ENCODE measurements at regions not wholly inside any gene's neighbourhood (a gene's known extent, or its start where the extent isn't known, plus 50 kb on each side); places are given as distances from the start of the nearest gene placed in this dataset.
"Not testable (repeated sequence)": the region's sequence is repeated elsewhere in the genome, so short reads cannot be mapped to it uniquely, and the experiment has no call there.

DNA sequence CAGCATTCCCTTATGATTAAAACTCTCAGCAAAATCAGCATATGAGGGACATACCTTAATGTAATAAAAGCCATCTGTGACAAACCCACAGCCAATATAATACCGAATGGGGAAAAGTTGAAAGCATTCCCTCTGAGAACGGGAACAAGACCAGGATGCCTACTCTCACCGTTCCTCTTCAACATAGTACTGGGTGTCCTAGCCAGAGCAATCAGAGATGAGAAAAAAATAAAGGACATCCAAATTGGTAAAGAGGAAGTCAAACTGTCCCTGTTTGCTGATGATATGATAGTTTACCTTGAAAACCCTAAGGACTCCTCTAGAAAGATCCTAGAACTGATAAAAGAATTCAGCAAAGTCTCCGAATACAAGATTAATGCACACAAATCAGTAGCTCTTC is 141.6 kb upstream of the MAN1A1 start:
- TF ChIP-seq, protein P1, sequence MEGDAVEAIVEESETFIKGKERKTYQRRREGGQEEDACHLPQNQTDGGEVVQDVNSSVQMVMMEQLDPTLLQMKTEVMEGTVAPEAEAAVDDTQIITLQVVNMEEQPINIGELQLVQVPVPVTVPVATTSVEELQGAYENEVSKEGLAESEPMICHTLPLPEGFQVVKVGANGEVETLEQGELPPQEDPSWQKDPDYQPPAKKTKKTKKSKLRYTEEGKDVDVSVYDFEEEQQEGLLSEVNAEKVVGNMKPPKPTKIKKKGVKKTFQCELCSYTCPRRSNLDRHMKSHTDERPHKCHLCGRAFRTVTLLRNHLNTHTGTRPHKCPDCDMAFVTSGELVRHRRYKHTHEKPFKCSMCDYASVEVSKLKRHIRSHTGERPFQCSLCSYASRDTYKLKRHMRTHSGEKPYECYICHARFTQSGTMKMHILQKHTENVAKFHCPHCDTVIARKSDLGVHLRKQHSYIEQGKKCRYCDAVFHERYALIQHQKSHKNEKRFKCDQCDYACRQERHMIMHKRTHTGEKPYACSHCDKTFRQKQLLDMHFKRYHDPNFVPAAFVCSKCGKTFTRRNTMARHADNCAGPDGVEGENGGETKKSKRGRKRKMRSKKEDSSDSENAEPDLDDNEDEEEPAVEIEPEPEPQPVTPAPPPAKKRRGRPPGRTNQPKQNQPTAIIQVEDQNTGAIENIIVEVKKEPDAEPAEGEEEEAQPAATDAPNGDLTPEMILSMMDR (optimal IDR thresholded peaks at IDR 0.05 in 1 of 3, IDR thresholded peaks at IDR 0.05 in 1 of 3, conservative IDR thresholded peaks at IDR 0.05 in 1 of 3; ENCODE audit: extremely low read depth in 1 of 3, insufficient read depth in 2 of 3, low read length in 3 of 3): not testable (repeated sequence)
- not testable (repeated sequence) for TF ChIP-seq EZH2 (IDR thresholded peaks at IDR 0.05; ENCODE audit: low read length)

Data from keratinocyte (primary cell).